HG03558 (cell line): ENCODE measurements at regions not wholly inside any gene's neighbourhood (a gene's known extent, or its start where the extent isn't known, plus 50 kb on each side); places are given as distances from the start of the nearest gene placed in this dataset.

Experiments used
- ATAC-seq: cut with Tn5 transposase; IDR thresholded peaks from one replicate; pipeline ENCODE4 v1.9.1; 2021; ENCODE audit warnings: moderate number of reproducible peaks; ENCODE audit not compliant: unreplicated experiment; ENCODE audit errors: extremely low read depth

GRCh38 chr5:30040488-30041118 is 1152.9 kb upstream of the CDH6 start:
- ATAC-seq, result no peak

GRCh38 chr5:30039379-30039778 is 1154.1 kb upstream of the CDH6 start:
- ATAC-seq, result no peak

- ATAC-seq, result no peak
Observed at GRCh38 chr5:30034870-30035269, 1158.6 kb upstream of the CDH6 start.

- no peak for ATAC-seq
Observed at GRCh38 chr5:30030101-30030500, 1163.4 kb upstream of the CDH6 start.

GRCh38 chr5:30001826-30002225 is 1191.7 kb upstream of the CDH6 start:
- no peak for ATAC-seq

GRCh38 chr5:30000231-30000630 is 1193.3 kb upstream of the CDH6 start:
- no peak for ATAC-seq

- ATAC-seq, result no peak
Observed at GRCh38 chr5:29995154-29995553, 1198.3 kb upstream of the CDH6 start.

- ATAC-seq, result no peak
Observed at GRCh38 chr5:29994519-29994918, 1199.0 kb upstream of the CDH6 start.

- ATAC-seq, result no peak
Observed at GRCh38 chr5:29993286-29993685, 1200.2 kb upstream of the CDH6 start.

GRCh38 chr5:29992248-29992647 is 1201.2 kb upstream of the CDH6 start:
- no peak for ATAC-seq

GRCh38 chr5:29990681-29991080 is 1202.8 kb upstream of the CDH6 start:
- ATAC-seq, result no peak

- no peak for ATAC-seq
Observed at GRCh38 chr5:29984156-29984540, 1209.3 kb upstream of the CDH6 start.

GRCh38 chr5:29983528-29984155 is 1209.8 kb upstream of the CDH6 start:
- no peak for ATAC-seq

- no peak for ATAC-seq
Observed at GRCh38 chr5:29982457-29982856, 1211.0 kb upstream of the CDH6 start.

GRCh38 chr5:29972597-29972996 is 1220.9 kb upstream of the CDH6 start:
- ATAC-seq, result no peak

GRCh38 chr5:29963956-29964355 is 1229.5 kb upstream of the CDH6 start:
- ATAC-seq, result no peak

- no peak for ATAC-seq
Observed at GRCh38 chr5:29960323-29960722, 1233.2 kb upstream of the CDH6 start.

- no peak for ATAC-seq
Observed at GRCh38 chr5:29950416-29951145, 1242.9 kb upstream of the CDH6 start.

GRCh38 chr5:29949301-29949872 is 1244.1 kb upstream of the CDH6 start:
- ATAC-seq, result no peak

- no peak for ATAC-seq
Observed at GRCh38 chr5:29944327-29944726, 1249.2 kb upstream of the CDH6 start.

GRCh38 chr5:29942089-29942488 is 1251.4 kb upstream of the CDH6 start:
- no peak for ATAC-seq
